Kidney (tissue), 13 donors: ENCODE measurements at regions not wholly inside any gene's neighbourhood (a gene's known extent, or its start where the extent isn't known, plus 50 kb on each side); places are given as distances from the start of the nearest gene placed in this dataset.

Experiments
- DNase-seq, 5 donors: peaks; one replicate each; pipeline ENCODE4 v3.0.0-alpha.2; 2013 to 2020
- FAIRE-seq: peaks from 2 replicates; lab custom pipeline; 2012; peaks lifted over from hg19 to GRCh38; lab: Jason Lieb, UNC
- H3K27ac ChIP-seq, 2 donors: one replicate each; pipeline ENCODE4 v1.7.0; 2013; ENCODE audit warnings: low read depth in 2 of 2, low read length in 2 of 2, inconsistent platforms in 1 of 2
- H3K27me3 ChIP-seq: one replicate; pipeline ENCODE4 v1.7.1; 2013; ENCODE audit warnings: low read length, inconsistent platforms; ENCODE audit not compliant: control insufficient read depth, insufficient read depth
- H3K36me3 ChIP-seq, 3 donors: one replicate each; pipeline versions ENCODE4 v1.7.0 to v1.7.1; 2013; ENCODE audit warnings: low read length in 3 of 3, control low read depth in 1 of 3, inconsistent platforms in 1 of 3; ENCODE audit not compliant: insufficient read depth in 3 of 3, control insufficient read depth in 2 of 3
- H3K4me1 ChIP-seq, 3 donors: one replicate each; pipeline versions ENCODE4 v1.7.0 to v1.7.1; 2013; ENCODE audit warnings: low read length in 3 of 3, inconsistent platforms in 1 of 3, low read depth in 1 of 3; ENCODE audit not compliant: control insufficient read depth in 2 of 3, insufficient read depth in 2 of 3
- H3K4me3 ChIP-seq, 3 donors: one replicate each; pipeline versions ENCODE4 v1.7.0 to v1.8.1; 2013; ENCODE audit warnings: low read length in 3 of 3, control low read depth in 1 of 3, inconsistent platforms in 1 of 3
- H3K9ac ChIP-seq, 3 donors: one replicate each; pipeline versions ENCODE4 v1.7.0 to v1.7.1; 2013; ENCODE audit warnings: low read length in 3 of 3, control low read depth in 1 of 3, inconsistent platforms in 1 of 3
- H3K9me3 ChIP-seq, 3 donors: one replicate each; pipeline versions ENCODE4 v1.7.0 to v1.7.1; 2013; ENCODE audit warnings: low read length in 3 of 3, control low read depth in 1 of 3, inconsistent platforms in 1 of 3; ENCODE audit not compliant: control insufficient read depth in 2 of 3, insufficient read depth in 1 of 3
- intact Hi-C: fragments of 100-400 bp; cut with DNase I; formaldehyde crosslinking; loops from one replicate; pipeline ENCODE4 v1.11.1; 2022
- TF ChIP-seq, protein P1 (sequence below): IDR thresholded peaks from 3 replicates; pipeline ENCODE4 v1.5.1; 2012; ENCODE audit warnings: mild to moderate bottlenecking, moderate library complexity, borderline replicate concordance; ENCODE audit not compliant: insufficient read depth; ENCODE audit errors: extremely low read depth
- donor health status: control.
- donor health status: control.
- donor health status: control.
- donor health status: control.
- donor health status: control.
- donor health status: DM: yes; HTN: yes; CAD: no.
- donor health status: Normal renal cell carcinoma (clear cell type).

DNA sequence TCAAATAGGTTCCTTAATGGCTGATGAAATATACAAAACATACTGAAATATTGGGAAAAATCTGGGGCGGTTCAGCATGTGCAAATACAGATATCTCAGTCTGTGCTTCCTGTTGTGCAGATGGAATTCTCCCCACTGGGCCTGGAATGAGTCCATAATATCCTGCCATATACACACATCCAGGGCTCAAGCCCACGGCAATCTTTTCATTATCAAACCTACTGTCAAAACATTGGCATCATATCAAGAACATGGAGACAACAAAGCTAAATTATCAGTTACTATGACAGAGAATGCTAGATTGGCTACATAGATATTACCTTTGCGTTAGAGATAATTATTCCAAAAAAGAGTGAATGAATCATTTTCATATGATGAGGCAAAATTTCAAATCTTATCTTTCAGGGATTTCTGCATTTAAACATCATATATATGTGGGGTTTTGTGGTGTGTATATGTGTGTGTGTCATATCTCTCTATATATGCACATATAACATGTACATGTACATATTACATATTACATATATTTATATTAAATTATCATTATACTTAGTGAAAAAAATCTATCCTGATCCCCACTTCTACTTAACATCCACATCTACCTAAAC is 713.3 kb downstream of the GBE1 start:
- Histone ChIP-seq H3K9me3 (no peaks in the 10 kb centered on the region), H3K27ac (no peak overlapping the region), H3K9ac (no peak overlapping the region), H3K27me3 (no peaks in the 10 kb centered on the region), H3K4me3 (no peak overlapping the region), H3K4me1 (no peaks in the 10 kb centered on the region), H3K36me3 (no peaks in the 10 kb centered on the region)
- no peak for DNase-seq
- FAIRE-seq: no peak
- TF ChIP-seq, protein P1, sequence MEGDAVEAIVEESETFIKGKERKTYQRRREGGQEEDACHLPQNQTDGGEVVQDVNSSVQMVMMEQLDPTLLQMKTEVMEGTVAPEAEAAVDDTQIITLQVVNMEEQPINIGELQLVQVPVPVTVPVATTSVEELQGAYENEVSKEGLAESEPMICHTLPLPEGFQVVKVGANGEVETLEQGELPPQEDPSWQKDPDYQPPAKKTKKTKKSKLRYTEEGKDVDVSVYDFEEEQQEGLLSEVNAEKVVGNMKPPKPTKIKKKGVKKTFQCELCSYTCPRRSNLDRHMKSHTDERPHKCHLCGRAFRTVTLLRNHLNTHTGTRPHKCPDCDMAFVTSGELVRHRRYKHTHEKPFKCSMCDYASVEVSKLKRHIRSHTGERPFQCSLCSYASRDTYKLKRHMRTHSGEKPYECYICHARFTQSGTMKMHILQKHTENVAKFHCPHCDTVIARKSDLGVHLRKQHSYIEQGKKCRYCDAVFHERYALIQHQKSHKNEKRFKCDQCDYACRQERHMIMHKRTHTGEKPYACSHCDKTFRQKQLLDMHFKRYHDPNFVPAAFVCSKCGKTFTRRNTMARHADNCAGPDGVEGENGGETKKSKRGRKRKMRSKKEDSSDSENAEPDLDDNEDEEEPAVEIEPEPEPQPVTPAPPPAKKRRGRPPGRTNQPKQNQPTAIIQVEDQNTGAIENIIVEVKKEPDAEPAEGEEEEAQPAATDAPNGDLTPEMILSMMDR: no peak
- intact Hi-C loops: no loop called here

DNA sequence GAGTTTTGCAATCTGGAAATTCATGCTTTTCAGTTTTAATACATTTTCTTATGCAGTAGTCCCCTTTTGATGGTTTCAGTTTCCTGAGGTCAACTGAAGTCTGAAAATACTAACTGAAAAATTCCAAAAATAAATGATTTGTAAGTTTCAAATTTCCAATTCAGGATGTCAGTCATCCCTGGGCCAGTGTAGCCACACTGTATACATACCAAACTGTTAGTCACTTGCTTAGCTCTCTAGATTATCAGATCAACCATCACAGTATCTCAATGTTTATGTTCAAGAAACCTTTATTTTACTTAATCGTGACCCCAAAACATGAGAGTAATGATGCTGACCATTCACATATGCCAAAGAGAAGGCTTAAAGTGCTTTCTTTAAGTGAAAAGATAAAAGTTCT is 715.5 kb downstream of the GBE1 start:
- TF ChIP-seq, protein P1: no peak
- H3K4me1 ChIP-seq: no peaks in the 10 kb centered on the region
- no peak for DNase-seq
- no peak overlapping the region for H3K9ac ChIP-seq
- no peaks in the 10 kb centered on the region for H3K36me3 ChIP-seq
- H3K27me3 ChIP-seq: no peaks in the 10 kb centered on the region
- no peak overlapping the region for H3K27ac ChIP-seq
- H3K4me3 ChIP-seq: no peak overlapping the region
- FAIRE-seq: no peak
- intact Hi-C loops: no loop called here
- no peaks in the 10 kb centered on the region for H3K9me3 ChIP-seq

DNA sequence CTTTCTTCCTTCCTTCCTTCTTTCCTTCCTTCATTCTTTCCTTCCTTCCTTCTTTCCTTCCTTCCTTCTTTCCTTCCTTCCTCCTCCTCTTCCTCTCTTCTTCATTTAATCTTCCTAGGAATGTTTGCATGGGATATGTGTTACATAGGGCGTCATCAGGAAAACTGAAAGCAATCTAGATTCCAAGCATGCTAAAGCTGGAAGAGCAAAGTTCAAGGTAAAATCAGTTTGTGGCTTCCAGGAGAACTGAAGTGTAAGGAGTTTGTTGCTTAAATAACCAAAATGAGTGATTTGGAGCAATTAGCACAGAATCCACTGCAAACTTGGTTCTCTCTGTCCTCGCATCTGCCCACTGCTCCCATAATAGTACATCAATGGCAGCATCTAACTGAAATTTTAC is 716.2 kb downstream of the GBE1 start:
- no peak for DNase-seq
- Histone ChIP-seq H3K4me3 (no peak overlapping the region), H3K36me3 (no peaks in the 10 kb centered on the region), H3K27ac (no peak overlapping the region), H3K9me3 (no peaks in the 10 kb centered on the region), H3K9ac (no peak overlapping the region), H3K27me3 (no peaks in the 10 kb centered on the region), H3K4me1 (no peaks in the 10 kb centered on the region)
- TF ChIP-seq, protein P1: no peak
- no peak for FAIRE-seq
- intact Hi-C loops: no loop called here
